VCaP (cell line): ENCODE measurements at regions not wholly inside any gene's neighbourhood (a gene's known extent, or its start where the extent isn't known, plus 50 kb on each side); places are given as distances from the start of the nearest gene placed in this dataset.

ENCODE experiments used
- H3K27ac ChIP-seq: fragments of 450-650 bp; 2 replicates; pipeline ENCODE4 v1.5.1; 2017
- TF ChIP-seq, protein P1 (sequence below): fragments of 450-650 bp; conservative IDR thresholded peaks from 2 replicates; pipeline ENCODE4 v1.5.1; 2017; ENCODE audit warnings: mild to moderate bottlenecking, moderate library complexity

GRCh38 chr10:85222300-85222699 is 893.9 kb downstream of the CCSER2 start:
- H3K27ac ChIP-seq: no peak overlapping the region
- TF ChIP-seq, protein P1, sequence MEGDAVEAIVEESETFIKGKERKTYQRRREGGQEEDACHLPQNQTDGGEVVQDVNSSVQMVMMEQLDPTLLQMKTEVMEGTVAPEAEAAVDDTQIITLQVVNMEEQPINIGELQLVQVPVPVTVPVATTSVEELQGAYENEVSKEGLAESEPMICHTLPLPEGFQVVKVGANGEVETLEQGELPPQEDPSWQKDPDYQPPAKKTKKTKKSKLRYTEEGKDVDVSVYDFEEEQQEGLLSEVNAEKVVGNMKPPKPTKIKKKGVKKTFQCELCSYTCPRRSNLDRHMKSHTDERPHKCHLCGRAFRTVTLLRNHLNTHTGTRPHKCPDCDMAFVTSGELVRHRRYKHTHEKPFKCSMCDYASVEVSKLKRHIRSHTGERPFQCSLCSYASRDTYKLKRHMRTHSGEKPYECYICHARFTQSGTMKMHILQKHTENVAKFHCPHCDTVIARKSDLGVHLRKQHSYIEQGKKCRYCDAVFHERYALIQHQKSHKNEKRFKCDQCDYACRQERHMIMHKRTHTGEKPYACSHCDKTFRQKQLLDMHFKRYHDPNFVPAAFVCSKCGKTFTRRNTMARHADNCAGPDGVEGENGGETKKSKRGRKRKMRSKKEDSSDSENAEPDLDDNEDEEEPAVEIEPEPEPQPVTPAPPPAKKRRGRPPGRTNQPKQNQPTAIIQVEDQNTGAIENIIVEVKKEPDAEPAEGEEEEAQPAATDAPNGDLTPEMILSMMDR: peak; percentile 55

DNA sequence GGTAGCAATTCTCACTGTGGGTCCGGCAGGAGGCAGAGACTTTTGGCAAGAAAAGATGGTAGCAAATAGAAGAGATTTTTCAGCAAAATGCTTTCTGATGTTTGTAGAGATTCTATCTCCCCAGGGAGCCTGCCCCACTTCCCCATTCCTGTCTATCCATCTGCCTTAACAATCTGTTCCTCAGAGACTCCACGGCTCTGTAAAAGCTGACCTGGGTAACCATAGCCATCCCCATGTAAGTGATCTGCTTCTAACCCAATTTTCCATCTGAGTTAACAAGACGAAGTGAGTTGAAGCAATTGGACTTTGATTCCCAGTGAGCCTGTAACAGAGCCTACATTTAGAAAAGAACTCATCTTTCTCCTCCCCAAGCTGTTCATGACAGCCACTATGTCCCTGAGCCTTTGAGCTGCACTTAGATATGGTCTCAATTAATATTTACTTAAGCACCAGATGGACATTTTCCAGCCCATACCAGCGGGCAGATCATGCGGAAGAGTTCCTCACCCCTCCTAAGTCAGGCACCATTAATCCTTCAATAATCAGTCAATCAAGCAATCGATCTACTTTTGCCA is 896.1 kb downstream of the CCSER2 start:
- H3K27ac ChIP-seq: no peak overlapping the region
- TF ChIP-seq, protein P1: no peak

DNA sequence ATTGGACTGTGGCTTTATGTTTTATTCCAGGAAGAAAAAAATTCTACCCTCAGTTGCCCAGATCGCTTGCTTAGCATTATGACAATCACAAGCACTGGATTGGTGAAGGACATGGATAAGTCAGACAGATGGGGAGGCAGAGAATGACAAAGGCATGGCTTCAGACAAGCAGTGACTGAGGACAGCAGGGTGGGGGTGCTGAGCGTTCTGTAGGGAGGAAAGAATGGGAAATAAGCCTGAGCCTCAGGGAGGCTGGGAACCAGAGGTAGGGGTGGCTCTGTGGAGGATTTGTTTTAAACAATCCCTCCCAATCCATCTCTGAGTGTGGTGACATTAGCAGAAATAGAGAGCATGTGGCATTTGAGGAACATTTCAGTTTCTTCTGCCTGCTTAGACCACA is 896.9 kb downstream of the CCSER2 start:
- TF ChIP-seq, protein P1: no peak

GRCh38 chr10:85226596-85226995 is 898.2 kb downstream of the CCSER2 start:
- TF ChIP-seq, protein P1: no peak
- no peak overlapping the region for H3K27ac ChIP-seq

More for the DNA sequence above, 896.9 kb downstream of the CCSER2 start:
- no peak overlapping the region for H3K27ac ChIP-seq

DNA sequence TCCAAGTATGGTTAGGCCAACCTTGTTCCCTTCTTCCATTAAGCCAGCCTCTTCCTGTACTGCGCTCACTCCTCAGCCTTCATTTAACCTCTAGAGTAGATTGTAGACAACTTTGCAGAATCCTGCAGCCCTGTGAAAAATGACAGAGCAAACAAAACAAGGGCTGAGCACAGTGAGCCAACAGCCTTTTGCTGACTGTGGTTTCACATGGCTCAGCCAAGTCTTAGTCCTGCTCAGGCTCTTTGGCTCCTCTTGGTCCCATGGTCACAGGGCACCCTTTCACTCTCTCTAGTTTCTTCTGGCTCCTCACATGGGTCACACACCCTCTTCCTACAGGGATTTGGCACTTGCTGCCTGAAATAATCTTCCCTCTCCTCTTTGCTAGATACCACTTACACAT is 900.3 kb downstream of the CCSER2 start:
- TF ChIP-seq, protein P1: no peak
- H3K27ac ChIP-seq: no peak overlapping the region

DNA sequence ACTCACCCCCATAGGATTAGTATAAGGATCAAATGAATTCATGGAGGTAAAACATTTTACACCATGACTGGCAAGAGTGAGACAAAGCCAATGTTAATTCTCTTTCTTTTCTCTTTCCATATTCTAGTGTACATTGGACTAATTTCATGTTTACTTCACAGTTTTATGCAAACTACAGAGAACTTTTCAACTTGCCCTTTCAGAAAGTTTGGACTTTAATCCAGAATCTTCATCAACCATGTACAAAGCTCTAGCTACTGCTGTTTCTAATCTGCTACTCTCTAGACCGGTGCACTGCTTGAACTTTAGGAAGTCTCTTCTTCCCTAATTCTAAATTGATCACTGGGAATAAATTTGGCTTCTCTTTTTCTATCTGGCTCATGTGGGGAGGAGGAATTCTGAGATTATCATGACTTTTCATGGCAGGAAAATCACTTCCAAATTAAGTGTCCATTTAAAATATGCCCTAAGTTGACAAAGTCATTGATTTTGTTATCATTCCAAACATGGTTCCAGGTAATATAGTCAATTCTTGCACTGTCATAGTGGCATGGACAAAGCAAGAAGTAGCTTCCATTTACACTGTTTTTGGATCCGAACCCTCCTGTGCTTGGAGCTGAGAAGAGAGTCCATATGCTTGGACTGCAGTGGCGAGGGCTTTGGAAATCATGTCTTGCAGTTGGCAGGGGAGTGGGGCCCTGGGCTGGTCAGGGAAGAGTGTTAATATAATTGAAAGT is 903.3 kb downstream of the CCSER2 start:
- no peak overlapping the region for H3K27ac ChIP-seq
- TF ChIP-seq, protein P1: no peak

- no peak overlapping the region for H3K27ac ChIP-seq
- TF ChIP-seq, protein P1: no peak
Measured at GRCh38 chr10:85235258-85235657, 906.9 kb downstream of the CCSER2 start.
